Activated CD8-positive, alpha-beta T cell treated with anti-CD3 and anti-CD28 coated beads for 36 hours (primary cell): ENCODE measurements at regions not wholly inside any gene's neighbourhood (a gene's known extent, or its start where the extent isn't known, plus 50 kb on each side); places are given as distances from the start of the nearest gene placed in this dataset.
"Not testable (repeated sequence)": the region's sequence is repeated elsewhere in the genome, so short reads cannot be mapped to it uniquely, and the experiment has no call there.

Source experiments
- ATAC-seq: fragments of 200-7000 bp; cut with Tn5 transposase; one replicate; pipeline ENCODE4 v1.10.0; 2021; ENCODE audit warnings: mild to moderate bottlenecking, moderate library complexity
- CTCF ChIA-PET: fragments of 350-600 bp; sonication (Branson Sonifier 250); formaldehyde crosslinking; loops from one replicate; lab custom pipeline; 2021; ENCODE audit warnings: antibody characterized with exemption; lab: Charles Lee
- POLR2A ChIA-PET: fragments of 350-600 bp; sonication (Branson Sonifier 250); formaldehyde crosslinking; loops from one replicate; lab custom pipeline; 2021; ENCODE audit warnings: antibody characterized with exemption; lab: Charles Lee
- DNase-seq: peaks from one replicate; pipeline ENCODE4 v3.0.0-alpha.2; 2020
- H3K27ac Mint-ChIP-seq: one replicate; pipeline ENCODE4 v1.8.0; 2021; ENCODE audit warnings: mild to moderate bottlenecking, mixed read lengths
- H3K27me3 Mint-ChIP-seq: one replicate; pipeline ENCODE4 v1.8.0; 2021; ENCODE audit warnings: mixed read lengths
- H3K36me3 Mint-ChIP-seq: one replicate; pipeline ENCODE4 v1.8.0; 2021; ENCODE audit warnings: low read depth, mixed read lengths
- H3K4me1 Mint-ChIP-seq: one replicate; pipeline ENCODE4 v1.8.0; 2021; ENCODE audit warnings: low read depth, mixed read lengths
- H3K4me3 Mint-ChIP-seq: one replicate; pipeline ENCODE4 v1.8.0; 2021; ENCODE audit warnings: mild to moderate bottlenecking, moderate library complexity, mixed read lengths
- H3K9me3 Mint-ChIP-seq: one replicate; pipeline ENCODE4 v1.8.0; 2021; ENCODE audit warnings: mixed read lengths
- CTCF ChIP-seq: fragments of 200-600 bp; IDR thresholded peaks from one replicate; pipeline ENCODE4 v1.8.0; 2022; ENCODE audit warnings: antibody characterized with exemption, mild to moderate bottlenecking
- intact Hi-C: fragments of 100-400 bp; cut with micrococcal nuclease; formaldehyde crosslinking; loops from one replicate; pipeline ENCODE4 v1.10.0; 2022

- CTCF ChIA-PET = no interaction called here
- no peaks in the 10 kb centered on the region for H3K4me1 Mint-ChIP-seq
Measured at GRCh38 chr7:96921231-96921630, 84.1 kb upstream of the DLX6 start.

GRCh38 chr7:96921771-96922170 lies 83.6 kb upstream of the DLX6 start:
- ChIA-PET POLR2A (no interaction called here), CTCF (no interaction called here)
- peaks cover 17% of the 10 kb centered on the region for H3K27me3 Mint-ChIP-seq
- no peaks in the 10 kb centered on the region for H3K36me3 Mint-ChIP-seq
- no peak for ATAC-seq
- no peak overlapping the region for H3K27ac Mint-ChIP-seq
- no peak for TF ChIP-seq CTCF
- no peaks in the 10 kb centered on the region for H3K9me3 Mint-ChIP-seq
- H3K4me3 Mint-ChIP-seq = no peak overlapping the region
- no peaks in the 10 kb centered on the region for H3K4me1 Mint-ChIP-seq
- intact Hi-C loops = no loop called here
- no peak for DNase-seq

More at GRCh38 chr7:96921231-96921630, 84.1 kb upstream of the DLX6 start:
- intact Hi-C loops = no loop called here
- DNase-seq (no peak), ATAC-seq (no peak)
- no peak for TF ChIP-seq CTCF
- POLR2A ChIA-PET = no interaction called here
- no peak overlapping the region for H3K4me3 Mint-ChIP-seq
- no peaks in the 10 kb centered on the region for H3K36me3 Mint-ChIP-seq
- H3K27ac Mint-ChIP-seq = no peak overlapping the region
- H3K9me3 Mint-ChIP-seq = no peaks in the 10 kb centered on the region
- H3K27me3 Mint-ChIP-seq = peaks cover 17% of the 10 kb centered on the region

- H3K36me3 Mint-ChIP-seq, H3K9me3 Mint-ChIP-seq, H3K4me1 Mint-ChIP-seq, CTCF ChIA-PET, ATAC-seq, DNase-seq, intact Hi-C loops, H3K27ac Mint-ChIP-seq, POLR2A ChIA-PET, H3K4me3 Mint-ChIP-seq: not testable (repeated sequence)
- peaks cover 14% of the 10 kb centered on the region for H3K27me3 Mint-ChIP-seq
Measured at GRCh38 chr7:96923345-96923744, 82.0 kb upstream of the DLX6 start.

- no peak for TF ChIP-seq CTCF
- Mint-ChIP-seq H3K9me3 (no peaks in the 10 kb centered on the region), H3K4me1 (no peaks in the 10 kb centered on the region), H3K27ac (no peak overlapping the region), H3K4me3 (no peak overlapping the region), H3K36me3 (no peaks in the 10 kb centered on the region), H3K27me3 (peaks cover 14% of the 10 kb centered on the region)
- ChIA-PET CTCF (no interaction called here), POLR2A (no interaction called here)
- DNase-seq (no peak), ATAC-seq (no peak)
- intact Hi-C loops = no loop called here
Measured at GRCh38 chr7:96927131-96927530, 78.2 kb upstream of the DLX6 start.

GRCh38 chr7:96928965-96929364 lies 76.4 kb upstream of the DLX6 start:
- Mint-ChIP-seq H3K36me3 (no peaks in the 10 kb centered on the region), H3K27ac (no peak overlapping the region), H3K27me3 (peaks cover 12% of the 10 kb centered on the region), H3K9me3 (no peaks in the 10 kb centered on the region), H3K4me3 (no peak overlapping the region), H3K4me1 (no peaks in the 10 kb centered on the region)
- POLR2A ChIA-PET = no interaction called here
- TF ChIP-seq CTCF = no peak
- intact Hi-C loops = no loop called here
- DNase-seq = no peak
- no peak for ATAC-seq
- CTCF ChIA-PET = no interaction called here

GRCh38 chr7:96931891-96932290 lies 73.5 kb upstream of the DLX6 start:
- intact Hi-C loops = no loop called here
- ATAC-seq (no peak), DNase-seq (no peak)
- Mint-ChIP-seq H3K4me3 (no peak overlapping the region), H3K4me1 (no peaks in the 10 kb centered on the region), H3K27ac (no peak overlapping the region), H3K9me3 (no peaks in the 10 kb centered on the region), H3K36me3 (no peaks in the 10 kb centered on the region), H3K27me3 (peaks cover 12% of the 10 kb centered on the region)
- POLR2A ChIA-PET = no interaction called here
- no peak for TF ChIP-seq CTCF
- CTCF ChIA-PET = no interaction called here
